ENCODE measurements at regions not wholly inside any gene's neighbourhood (a gene's known extent, or its start where the extent isn't known, plus 50 kb on each side); places are given as distances from the start of the nearest gene placed in this dataset.
A peak's percentile ranks its signal among the peaks of the same experiment; 100 is the strongest.

GRCh38 chr4:3343358-3343757 is 50.5 kb downstream of the RGS12 start:
- DNase-seq: no peak

- no peak for DNase-seq
Measured at GRCh38 chr4:3344104-3344503, 51.3 kb downstream of the RGS12 start.

DNA sequence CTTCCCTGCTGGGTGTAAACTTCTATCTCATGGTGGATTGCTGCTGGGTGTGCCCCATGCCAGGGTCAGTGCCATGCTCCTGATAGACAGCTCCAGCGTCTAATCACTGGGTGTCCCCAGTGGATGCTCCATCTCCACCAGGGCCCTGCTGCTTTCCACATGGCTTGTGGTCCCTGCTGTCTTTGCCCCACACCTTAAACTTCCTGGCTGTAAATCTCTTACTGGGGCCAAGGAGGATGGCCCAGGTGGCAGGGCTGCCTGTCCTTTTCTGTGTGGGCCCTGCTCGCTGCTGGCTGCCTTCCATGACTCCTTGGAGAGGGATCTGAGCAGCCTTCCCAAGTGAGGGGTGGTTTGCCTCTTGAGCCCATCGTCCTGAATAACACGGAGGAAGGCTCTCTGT is 51.8 kb downstream of the RGS12 start:
- no peak for DNase-seq

DNA sequence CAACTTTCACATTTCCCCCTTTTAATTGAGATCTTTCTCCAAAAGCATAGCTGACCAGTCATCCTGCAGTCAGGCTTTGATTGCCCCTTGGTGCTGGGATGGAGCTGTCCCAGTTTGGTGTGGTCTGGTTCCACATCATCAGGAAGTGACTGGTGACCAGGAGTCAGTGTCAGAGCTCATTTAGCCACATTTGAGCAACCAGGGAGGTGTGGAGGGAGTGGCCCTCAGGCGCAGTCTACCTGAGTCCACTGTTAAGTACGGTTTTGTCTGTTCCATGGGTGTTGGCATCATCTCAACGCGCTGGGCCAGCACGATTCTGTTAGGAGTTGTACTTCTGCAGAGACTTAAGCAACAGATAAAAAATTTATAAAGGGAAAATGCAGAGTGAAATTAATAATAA is 52.6 kb downstream of the RGS12 start:
- DNase-seq: no peak

DNA sequence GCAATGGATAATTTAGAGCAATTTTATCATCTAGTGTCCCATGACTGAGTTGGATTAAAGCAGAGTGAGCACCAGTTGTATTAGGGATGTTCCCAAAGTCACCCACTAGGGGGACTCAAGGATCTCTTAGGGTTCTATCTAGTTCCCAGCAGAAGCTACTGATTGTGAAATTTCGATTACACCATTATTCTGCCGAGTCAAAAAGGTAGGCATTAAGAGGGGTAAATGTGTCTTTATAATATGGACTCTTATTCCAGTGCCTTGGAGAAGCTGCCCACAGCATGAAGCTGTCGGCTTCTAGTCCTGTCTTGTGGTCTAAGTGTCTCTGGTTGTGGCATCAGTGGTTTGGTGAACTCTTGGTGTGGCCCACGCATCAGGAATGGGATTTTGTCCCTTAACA is 53.3 kb downstream of the RGS12 start:
- peak; percentile 53 for DNase-seq

GRCh38 chr4:3347871-3348270 is 55.0 kb downstream of the RGS12 start:
- DNase-seq: no peak

GRCh38 chr4:3348621-3349020 is 55.8 kb downstream of the RGS12 start:
- no peak for DNase-seq

DNA sequence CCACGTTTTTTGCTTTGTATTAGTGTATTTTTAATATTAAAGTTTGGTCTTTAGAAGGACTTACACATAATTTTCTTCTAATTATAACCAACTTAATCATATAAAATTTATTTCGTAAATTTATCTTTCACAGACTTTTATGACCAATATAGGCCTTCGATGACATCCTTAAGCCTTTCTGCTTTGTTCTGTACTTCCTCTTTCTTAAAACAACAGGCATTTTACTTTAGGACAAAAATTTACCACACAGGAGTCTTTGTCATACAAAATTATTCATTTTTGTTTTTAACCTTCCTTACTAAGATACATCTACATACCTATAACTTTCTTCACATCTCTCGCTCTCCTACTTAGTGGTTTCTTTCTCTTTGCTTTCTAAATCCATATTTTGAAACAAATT is 56.3 kb downstream of the RGS12 start:
- no peak for DNase-seq

DNA sequence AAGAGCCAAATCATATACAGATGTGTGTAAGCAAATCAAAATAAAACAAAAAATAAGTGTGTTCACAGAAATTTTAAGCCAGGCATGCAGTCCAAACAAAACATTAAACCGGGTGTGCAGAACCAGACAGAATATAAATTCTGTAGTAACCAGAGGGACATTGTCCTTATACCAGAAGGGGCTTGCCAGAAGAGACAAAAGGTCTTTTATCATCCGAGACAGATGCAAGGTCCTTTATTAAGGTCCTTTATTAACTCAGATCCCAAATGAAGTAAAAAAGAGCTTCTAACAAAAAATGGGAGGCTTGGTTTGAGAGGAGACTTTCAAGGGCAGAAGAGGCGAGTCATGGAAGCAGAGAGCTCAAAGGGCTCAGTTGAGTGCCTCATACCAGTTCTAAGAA is 59.2 kb downstream of the RGS12 start:
- no peak for DNase-seq

DNA sequence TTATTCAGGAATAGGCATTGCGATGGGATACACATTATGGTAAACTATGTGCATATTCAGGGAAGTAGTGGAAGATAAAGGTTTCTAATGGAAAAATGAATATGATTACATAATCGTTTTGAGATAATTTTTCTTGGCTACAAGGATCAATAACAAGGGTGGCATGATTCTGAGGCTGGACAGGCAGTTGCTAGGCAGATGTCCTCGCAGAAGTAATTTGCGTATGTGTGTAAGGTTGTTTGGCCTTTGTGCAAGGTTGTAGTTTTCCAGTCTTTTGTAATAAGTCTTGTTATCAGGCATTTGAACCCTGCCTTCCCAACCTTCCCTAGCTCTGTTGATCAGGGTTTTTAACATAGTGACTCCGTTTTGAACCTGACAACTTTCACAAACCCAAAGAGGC is 59.7 kb downstream of the RGS12 start:
- no peak for DNase-seq

DNA sequence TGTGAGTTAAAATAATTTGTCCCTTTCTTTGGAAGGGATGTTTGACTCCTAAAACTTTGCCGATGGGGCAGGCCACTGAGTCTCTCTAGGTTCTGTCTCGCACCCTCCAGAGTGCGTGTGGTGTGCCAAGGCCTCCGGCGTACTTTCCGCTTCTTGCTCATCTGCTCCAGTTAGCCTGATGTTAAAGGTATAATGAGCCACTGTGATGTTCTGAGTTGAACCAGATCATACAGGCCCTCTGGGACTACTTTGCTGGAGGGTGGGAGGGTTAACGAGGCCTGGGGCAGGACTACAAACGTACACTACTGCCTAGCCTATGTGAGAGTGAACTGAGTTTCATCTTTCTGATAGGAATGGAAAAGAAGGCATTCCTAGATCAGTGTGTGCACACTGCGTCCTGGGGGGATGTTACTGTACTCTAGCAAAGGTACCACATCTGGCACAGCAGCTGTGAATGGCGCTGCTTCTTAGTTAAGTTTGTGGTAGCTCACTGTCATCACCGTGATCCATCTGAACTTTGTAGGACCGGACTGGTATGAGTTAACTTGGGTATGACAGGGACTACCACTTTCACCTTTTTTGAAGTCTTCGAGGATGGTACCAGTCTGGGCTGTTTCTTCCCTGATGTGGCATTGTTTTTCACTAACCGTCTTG is 60.2 kb downstream of the RGS12 start:
- DNase-seq: no peak

- DNase-seq: no peak
Measured at GRCh38 chr4:3353752-3354454, 61.1 kb downstream of the RGS12 start.

DNA sequence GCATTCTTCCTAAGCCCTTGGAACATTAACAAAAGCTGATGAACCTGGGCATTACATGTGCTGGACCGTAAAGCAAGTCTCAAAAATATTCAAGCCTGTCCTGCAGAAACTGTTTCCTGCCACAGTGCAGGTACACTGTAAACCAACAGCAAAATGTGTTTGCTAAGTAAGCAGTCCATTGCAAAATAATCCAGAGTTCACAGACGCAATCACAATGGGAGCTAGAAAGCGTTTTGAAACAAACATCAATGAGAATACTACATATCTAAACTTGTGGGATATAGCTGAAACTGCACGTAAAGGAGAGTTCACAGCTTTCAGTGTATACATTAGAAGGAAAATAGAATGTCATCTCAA is 61.6 kb downstream of the RGS12 start:
- no peak for DNase-seq

DNA sequence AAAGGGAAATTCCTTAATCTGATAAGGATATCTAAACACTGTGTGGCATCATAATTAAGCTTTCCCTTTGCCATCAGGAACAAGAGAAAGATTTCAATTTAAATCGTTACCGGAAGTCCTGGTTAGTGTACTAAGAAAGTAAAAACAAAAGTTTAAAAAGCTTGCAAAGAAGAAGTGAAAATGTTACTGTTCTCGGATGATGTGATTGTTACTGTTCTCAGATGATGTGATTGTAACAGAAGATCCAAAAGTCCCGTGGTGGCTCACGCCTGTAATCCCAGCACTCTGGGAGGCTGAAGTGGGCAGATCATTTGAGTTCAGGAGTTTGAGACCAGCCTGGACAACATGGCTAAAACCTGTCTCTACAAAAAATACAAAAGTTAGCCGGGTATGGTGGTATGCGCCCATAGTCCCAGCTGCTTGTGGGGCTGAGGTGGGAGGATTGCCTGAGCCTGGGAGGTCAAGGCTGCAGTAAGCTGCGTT is 62.5 kb downstream of the RGS12 start:
- DNase-seq: no peak

DNA sequence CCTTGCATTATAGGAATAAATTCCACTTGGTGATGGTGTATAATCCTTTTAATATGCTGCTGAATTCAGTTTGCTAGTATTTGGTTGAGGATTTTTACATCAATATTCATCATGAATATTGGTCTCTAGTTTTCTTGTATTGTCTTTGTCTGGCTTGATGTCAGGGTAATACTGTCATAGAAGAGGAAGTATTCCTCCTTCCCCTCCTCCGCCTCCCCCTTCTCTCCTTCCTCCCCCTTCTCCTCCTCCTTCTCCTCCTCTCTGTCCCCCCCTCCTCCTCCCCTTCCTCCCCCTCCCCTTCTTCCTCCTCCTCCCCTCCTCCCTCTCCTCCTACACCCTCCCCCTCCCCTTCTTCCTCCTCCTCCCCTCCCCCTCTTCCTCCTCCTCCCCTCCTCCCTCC is 65.8 kb downstream of the RGS12 start:
- DNase-seq: no peak

DNA sequence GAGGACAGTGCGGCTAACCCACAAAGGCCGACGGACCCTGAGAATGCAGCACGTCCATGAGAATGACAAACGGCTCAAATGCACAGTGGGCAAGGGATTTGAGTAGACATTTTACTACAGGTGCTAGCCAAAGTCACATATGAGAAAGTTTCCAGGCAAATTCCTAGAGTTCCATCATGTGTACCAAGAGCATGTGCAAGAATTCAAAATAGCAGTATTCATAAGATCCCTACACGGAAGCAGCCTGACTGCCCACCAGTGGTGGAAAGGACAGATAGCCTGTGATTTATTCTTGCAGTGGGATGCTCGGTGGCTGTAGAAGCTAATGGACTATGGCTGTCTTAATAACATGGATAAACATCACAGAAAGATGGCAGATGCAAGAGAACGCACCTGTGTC is 68.0 kb downstream of the RGS12 start:
- no peak for DNase-seq

DNA sequence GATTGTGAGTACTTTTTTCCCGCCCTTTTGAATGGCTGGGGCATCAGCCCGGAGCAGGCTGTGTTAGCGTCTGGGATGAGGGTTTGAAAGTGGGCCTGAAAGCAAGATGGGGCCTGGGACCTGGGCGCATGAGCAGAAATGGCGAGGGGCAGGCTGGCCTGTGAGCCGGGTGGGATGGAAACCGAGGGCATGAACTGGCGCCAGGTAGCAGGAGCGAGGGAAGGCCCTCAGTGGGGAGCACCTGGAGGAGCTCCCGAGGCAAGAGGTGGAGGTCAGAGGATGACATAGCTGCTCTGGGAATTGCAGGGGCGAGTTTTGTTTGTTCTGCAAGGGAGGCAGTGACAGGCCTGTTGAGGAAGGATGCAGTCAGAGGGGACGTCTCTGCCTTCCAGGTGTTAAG is 68.6 kb downstream of the RGS12 start:
- no peak for DNase-seq

- no peak for DNase-seq
Measured at GRCh38 chr4:3361896-3362295, 69.1 kb downstream of the RGS12 start.

- DNase-seq: no peak
Measured at GRCh38 chr4:3362431-3363287, 69.8 kb downstream of the RGS12 start.

- no peak for DNase-seq
Measured at GRCh38 chr4:3363411-3364141, 70.8 kb downstream of the RGS12 start.

GRCh38 chr4:3364199-3364598 is 71.4 kb downstream of the RGS12 start:
- DNase-seq: no peak

- no peak for DNase-seq
Measured at GRCh38 chr4:3364634-3365314, 72.0 kb downstream of the RGS12 start.

GRCh38 chr4:3365326-3365725 is 72.5 kb downstream of the RGS12 start:
- DNase-seq: no peak
